Stomach smooth muscle (tissue), 2 donors: ENCODE measurements at regions not wholly inside any gene's neighbourhood (a gene's known extent, or its start where the extent isn't known, plus 50 kb on each side); places are given as distances from the start of the nearest gene placed in this dataset.

Experiments used
- H3K27ac ChIP-seq: one replicate; pipeline ENCODE4 v1.7.0; 2013; ENCODE audit warnings: mild to moderate bottlenecking, low read length, inconsistent platforms
- H3K27me3 ChIP-seq, 2 donors: one replicate each; pipeline ENCODE4 v1.7.0; 2013; ENCODE audit warnings: low read length in 2 of 2; ENCODE audit not compliant: insufficient read depth in 2 of 2, control insufficient read depth in 1 of 2
- H3K36me3 ChIP-seq, 2 donors: one replicate each; pipeline ENCODE4 v1.7.0; 2013; ENCODE audit warnings: low read length in 2 of 2; ENCODE audit not compliant: control insufficient read depth in 2 of 2, insufficient read depth in 2 of 2
- H3K4me1 ChIP-seq: one replicate; pipeline ENCODE4 v1.7.0; 2013; ENCODE audit warnings: low read length; ENCODE audit not compliant: control insufficient read depth, insufficient read depth
- H3K4me3 ChIP-seq, 2 donors: one replicate each; pipeline ENCODE4 v1.7.0; 2013; ENCODE audit warnings: low read length in 2 of 2
- H3K9ac ChIP-seq, 2 donors: one replicate each; pipeline ENCODE4 v1.7.0; 2013; ENCODE audit warnings: low read length in 2 of 2, mild to moderate bottlenecking in 1 of 2
- H3K9me3 ChIP-seq, 2 donors: one replicate each; pipeline ENCODE4 v1.7.0; 2013; ENCODE audit warnings: low read length in 2 of 2; ENCODE audit not compliant: control insufficient read depth in 2 of 2
- donor health status: healthy.
- donor health status: Pancreatic carcinoma.

DNA sequence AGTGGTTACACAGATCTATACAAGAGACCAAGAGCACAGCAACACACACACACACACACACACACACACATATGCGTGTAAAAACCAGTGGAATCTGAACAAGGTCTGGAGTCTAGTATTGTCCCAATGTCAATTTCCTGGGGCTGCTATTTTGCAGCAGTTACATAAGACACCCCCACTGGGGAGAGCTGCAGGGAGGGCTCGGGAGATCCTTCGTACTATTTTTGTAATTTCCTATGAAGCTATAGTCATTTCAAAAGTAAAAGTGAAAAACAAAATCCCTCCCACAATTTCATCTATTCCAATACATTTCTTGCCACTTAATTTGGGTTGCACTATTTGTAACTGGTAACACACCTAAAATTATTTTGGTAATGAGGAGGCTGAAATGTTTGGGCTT, 68.5 kb downstream of the C16orf95 start:
- Histone ChIP-seq H3K27ac (no peak overlapping the region), H3K27me3 (peaks cover 0 to 2% of the 10 kb centered on the region in 2 donors), H3K36me3 (no peaks in the 10 kb centered on the region), H3K9ac (no peak overlapping the region), H3K4me3 (no peak overlapping the region), H3K9me3 (peaks cover 0 to 3% of the 10 kb centered on the region in 2 donors), H3K4me1 (no peaks in the 10 kb centered on the region)

DNA sequence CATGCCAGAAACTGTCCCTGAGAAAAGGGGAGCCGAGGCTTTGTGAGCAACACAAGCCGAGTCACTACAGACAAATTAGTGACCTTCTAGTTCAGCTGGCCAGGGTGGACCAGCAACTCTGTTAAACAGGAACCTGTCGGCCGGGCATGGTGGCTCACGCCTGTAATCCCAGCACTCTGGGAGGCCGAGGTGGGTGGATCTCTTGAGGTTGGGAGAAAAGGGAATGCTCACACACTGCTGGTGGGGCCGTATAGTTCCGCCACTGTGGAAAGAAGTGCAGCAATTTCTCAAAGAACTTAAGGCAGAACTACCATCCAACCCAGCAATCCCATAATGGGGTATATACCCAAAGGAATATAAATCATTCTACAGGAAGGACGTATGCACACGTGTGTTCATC, 67.8 kb downstream of the C16orf95 start:
- H3K4me1 ChIP-seq: no peaks in the 10 kb centered on the region

DNA sequence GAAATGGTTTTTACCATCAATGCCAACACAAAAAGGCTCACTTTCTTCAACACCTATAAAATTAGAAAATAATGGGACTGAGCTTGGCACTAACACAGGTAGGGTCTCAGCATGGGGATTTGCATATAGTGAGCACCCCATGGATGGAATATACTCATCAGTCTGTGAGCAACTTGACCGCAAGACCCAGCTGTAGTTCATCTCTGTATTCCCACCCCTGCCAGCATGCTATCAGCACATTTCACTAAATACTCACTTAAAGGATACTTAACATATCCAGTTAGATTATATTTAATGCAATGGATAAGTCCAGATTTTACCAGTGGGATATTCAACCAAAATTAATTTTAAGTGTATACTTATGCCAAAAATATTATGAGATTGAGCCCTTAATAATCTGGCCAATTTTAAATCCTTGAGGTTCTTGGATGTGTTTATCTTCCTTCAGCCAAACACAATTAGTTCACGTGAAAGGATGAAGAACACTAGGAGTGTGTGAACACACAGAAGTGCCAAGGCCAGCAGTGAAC, 66.7 kb downstream of the C16orf95 start:
- Histone ChIP-seq H3K27me3 (no peaks in the 10 kb centered on the region), H3K4me3 (no peak overlapping the region), H3K27ac (no peak overlapping the region), H3K4me1 (no peaks in the 10 kb centered on the region), H3K9me3 (peaks cover 0 to 3% of the 10 kb centered on the region in 2 donors), H3K9ac (no peak overlapping the region), H3K36me3 (no peaks in the 10 kb centered on the region)

More for the DNA sequence above, 67.8 kb downstream of the C16orf95 start:
- Histone ChIP-seq H3K4me3 (no peak overlapping the region), H3K9me3 (peaks cover 0 to 3% of the 10 kb centered on the region in 2 donors), H3K36me3 (no peaks in the 10 kb centered on the region), H3K27me3 (peaks cover 0 to 2% of the 10 kb centered on the region in 2 donors), H3K9ac (no peak overlapping the region), H3K27ac (no peak overlapping the region)

DNA sequence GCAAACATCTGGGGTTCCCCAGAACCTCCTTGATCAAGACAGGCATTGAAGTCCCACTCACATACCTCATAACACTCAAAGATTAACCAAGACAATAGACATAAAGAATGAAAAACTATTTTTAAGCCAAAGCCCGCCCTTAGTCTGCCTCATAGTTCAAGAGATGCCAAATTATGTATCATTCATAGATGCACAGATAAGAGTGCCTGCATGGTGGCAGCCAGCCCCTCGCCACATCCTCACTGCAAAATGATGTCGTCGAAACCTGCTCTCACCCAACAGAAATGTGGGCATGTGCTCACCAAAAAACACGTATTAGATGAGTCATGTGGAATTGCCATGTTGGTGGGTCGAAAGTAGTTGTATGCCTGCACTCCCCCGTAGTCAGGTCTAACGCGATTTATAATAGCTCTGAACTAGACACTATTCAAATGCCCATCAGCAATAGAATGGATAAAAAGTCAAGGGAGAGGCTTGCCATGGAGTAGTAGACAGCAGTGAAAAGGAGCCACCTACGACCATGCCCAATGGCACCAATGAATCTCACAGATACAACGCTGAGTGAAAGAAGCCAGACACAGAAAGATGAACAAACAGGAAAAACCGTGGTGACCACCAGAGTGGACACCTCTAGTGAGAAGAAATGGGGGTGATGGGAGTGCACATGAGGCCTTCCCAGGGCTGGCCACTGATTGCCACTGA, 64.8 kb downstream of the C16orf95 start:
- no peak overlapping the region for H3K27ac ChIP-seq
- H3K36me3 ChIP-seq: no peaks in the 10 kb centered on the region
- H3K4me1 ChIP-seq: no peaks in the 10 kb centered on the region
- H3K4me3 ChIP-seq: no peak overlapping the region
- no peaks in the 10 kb centered on the region for H3K27me3 ChIP-seq
- no peak overlapping the region for H3K9ac ChIP-seq
- peaks cover 0 to 3% of the 10 kb centered on the region in 2 donors for H3K9me3 ChIP-seq
